GM18858 (cell line): ENCODE measurements at regions not wholly inside any gene's neighbourhood (a gene's known extent, or its start where the extent isn't known, plus 50 kb on each side); places are given as distances from the start of the nearest gene placed in this dataset.

Experiments
- ATAC-seq: cut with Tn5 transposase; IDR thresholded peaks from one replicate; pipeline ENCODE4 v1.9.1; 2021; ENCODE audit not compliant: unreplicated experiment

DNA sequence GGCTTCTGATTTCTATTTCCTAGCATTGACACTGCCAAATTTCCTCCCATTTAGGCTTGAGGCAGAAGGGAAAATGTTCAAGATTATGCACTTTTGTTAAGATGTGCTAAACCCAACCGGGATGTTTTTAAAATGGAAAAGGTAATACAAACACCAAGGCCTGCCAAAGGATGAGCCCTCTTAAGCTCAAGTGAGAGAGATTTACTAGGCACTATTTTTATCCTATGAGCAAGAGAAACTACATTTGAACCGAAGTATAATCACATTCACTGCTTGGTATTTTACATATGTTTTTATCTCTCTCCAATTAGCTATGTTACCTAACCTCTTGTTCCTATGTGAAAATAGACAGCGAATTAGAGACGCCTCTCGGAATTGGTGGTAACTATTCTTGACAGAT is 295.8 kb downstream of the GABRB3 start:
- no peak for ATAC-seq

DNA sequence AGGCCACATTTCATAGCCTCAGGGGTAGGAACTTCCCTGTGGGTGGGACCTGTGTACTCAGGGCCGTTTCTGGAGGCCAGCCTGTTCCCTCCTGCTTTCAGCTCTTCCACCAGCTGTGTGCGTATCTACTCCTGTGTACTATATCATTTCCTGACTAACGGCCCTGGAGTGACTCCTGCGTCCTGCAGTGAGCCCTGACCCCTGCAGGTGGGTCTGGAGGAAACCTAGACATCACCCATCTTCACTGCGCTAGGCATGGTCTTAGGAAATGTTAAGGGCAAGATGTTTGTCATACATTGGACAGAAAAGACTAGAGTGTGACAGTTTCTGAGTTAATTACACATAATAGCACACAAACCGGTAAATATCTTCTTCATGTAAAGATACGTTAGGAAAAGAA is 297.3 kb downstream of the GABRB3 start:
- no peak for ATAC-seq

DNA sequence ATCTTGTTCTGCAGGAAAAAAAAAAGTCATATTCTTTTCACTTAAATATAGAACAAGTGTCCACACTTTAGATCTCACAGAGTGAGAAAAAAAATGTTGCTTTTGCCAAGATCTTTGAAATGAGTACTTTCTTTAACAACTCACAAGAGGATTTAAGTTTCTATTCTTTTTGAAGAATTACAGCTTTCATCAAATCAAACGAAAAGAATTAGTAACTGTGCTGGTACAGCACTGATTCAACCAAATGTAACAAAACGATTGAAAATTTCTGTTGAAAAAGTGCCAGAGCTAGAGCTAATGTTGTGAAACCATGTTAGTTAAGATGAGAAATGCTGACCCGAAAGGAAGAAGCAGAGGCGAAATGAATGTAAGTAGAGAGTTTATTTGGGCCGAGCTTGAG is 300.2 kb downstream of the GABRB3 start:
- no peak for ATAC-seq

DNA sequence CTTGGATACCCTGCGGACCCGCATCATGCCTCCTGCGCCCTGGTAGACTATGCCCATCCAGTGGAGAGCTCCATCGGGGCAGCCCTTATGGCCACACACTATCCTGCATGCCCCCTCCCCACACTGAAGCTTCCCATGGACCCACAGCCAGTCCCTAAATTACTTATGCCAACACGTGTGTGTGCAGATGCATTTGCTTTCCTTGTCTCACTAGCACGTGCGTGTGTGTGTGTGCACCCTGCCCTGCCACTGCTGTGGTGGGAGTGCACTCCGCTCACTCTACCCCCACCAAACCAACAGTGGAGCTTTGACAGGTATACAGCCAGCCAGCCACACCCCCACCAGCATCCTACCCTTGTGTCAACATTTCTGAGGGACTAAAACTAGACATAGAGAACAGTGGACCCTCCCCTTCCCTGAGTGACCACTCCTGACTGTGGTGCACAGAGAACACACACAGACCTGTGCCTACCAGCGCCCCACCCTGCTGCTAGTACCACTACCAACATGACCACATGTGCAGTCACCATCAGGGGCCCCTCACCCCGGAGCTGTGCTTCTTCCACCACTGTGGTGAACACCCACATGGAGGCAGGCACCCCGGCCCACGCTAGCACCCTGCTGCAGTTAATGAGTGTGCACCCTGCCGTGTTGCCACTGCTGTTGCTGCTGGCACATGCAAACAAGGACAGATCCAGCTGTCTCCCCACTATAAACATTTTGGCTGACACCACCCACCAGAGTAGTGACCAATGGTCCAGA is 310.8 kb downstream of the GABRB3 start:
- no peak for ATAC-seq

DNA sequence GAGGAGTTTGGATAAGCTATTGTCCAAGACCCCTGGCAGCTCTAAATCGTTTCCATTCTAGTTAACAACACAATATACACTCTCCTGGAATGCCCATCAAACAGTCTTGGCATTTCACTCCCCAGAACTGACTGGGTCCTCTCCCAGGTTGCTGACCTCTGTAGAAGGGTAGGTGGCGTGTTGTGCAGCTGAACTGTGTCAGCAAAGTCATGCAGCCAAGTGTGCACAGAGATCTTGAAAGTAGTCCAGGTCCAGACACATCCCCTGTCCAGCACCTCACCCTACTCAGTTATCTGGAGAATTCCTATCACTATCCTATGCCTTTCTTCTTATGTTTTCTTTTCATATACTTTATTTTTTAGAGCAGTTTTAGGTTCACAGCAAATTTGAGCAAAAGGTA is 312.7 kb downstream of the GABRB3 start:
- no peak for ATAC-seq

DNA sequence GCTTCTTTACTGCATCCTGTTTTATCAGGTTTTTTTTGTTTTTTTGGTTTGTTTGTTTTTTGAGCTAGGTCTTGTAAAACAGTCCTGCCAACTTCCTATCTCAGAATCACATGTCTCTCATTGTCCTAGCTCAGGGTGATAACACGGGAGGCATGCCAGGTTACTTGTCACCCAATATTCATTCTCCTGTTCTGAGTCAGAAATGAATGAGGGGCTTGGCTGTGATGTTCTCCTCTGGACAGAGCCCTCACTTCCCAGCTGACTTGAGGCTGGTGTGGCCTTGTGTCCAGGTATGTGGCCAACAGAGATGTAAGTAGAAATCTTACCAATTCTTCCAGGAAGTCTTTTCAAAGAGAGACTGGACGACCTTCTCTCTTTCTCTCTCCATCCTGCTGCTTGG is 317.0 kb downstream of the GABRB3 start:
- no peak for ATAC-seq

DNA sequence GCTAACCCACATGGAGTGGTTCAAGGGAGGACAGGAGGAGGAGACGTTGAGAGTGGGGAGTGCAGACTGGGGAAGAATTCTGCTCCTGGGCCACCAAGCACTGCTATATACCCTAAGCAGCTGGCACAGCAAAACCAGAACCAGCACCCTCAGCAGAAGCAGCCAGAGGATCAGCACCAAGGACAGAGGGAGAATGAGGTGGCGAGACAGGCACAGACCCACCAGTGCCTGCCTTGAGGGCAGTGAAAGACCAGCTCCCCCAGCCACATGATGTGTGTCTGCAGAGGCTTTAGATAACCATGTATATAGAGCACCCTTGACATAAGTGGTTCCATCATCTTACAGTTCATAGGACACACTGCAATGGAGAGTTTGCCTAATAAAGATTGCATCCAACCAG is 319.0 kb downstream of the GABRB3 start:
- ATAC-seq = no peak

DNA sequence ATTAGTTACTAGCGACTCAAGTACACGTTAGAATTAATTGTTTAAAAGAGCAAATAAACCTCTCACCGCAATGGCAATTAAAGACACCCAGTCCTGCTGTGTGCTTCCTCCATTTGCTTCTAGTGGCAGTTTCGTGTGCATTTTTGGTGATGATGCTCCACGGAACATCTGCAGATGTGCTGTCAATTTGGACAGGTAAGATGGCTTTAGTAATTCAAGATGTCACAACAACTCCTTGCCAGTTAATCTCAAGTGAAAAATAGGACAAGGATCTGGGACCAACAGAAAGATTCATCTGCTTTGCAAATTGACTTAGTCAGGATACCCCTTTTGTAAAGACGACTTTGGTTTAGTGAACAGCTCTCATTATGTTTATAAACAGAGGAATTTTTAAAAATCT is 320.9 kb downstream of the GABRB3 start:
- no peak for ATAC-seq

DNA sequence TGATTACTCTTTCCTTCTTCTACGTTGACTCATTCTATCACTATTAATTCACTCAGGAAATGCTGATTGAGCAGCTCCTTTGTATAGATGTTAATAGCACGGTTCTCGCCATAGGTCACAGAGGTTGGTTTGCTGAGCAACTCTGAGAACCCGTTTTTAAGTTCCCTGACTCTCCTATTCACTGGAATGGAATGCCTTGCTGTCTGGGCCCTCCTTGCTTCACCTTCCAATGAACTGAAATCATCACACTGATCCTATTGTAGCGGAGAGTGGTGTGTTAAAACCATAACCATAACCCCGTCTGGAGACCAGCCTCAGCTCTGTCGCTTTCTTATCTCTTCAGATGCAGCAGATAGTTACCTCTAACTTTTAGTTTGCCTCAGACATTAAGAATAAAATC is 323.6 kb downstream of the GABRB3 start:
- no peak for ATAC-seq

DNA sequence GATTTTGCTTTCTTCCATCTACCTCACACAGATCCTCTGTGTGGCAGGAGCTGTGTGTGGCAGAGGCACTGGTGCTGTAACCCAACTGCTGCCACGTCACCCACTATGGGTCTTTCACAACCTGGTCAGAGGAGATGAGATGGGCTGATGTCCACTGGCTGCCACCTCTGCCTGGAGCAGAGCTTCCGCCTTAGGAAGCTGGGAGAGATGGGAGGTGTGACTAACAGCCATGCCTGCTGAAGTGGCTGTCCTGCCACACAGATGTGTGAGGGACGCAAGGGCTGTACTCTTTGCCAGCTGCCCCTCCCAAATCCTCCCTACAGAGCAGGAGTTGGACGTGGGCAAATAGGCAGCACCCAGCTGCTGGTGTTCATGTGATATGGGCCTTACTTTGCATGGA is 329.5 kb downstream of the GABRB3 start:
- ATAC-seq = no peak

DNA sequence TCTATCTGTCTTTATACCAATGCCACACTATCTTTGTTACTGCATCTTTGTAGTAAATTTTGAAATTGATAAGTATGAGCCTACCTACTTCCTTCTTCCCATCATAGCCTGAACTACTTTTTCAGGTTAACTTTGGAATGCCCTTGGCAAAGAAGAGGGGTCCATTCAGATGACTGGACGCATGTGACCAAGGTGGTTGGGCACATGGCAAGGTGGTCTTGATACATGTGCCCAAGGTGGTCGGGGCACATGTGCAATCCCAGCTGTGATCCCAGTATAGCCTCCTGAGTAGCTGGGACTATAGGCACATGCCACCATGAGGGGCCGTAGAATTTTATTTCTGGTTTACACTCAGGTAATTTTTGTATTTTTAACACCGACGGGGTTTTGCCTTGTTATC is 330.2 kb downstream of the GABRB3 start:
- ATAC-seq = no peak

DNA sequence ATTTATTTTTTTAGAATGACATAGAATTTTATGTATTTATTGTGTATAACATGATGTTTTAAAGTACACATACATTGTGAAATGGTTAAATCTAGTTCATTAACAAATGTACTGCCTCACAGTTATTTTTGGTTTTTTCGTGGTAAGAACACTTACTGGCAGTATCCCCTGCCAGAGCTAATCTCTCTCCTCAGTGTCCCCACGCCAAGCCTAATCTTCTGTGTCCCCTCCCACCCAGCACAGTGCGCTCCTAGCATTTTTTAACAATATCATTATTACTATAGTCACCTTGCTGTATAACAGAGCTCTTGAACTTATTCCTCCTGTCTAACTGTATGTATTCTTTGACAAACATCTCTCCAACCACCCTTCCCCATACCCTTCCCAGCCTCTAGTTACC is 333.2 kb downstream of the GABRB3 start:
- no peak for ATAC-seq

DNA sequence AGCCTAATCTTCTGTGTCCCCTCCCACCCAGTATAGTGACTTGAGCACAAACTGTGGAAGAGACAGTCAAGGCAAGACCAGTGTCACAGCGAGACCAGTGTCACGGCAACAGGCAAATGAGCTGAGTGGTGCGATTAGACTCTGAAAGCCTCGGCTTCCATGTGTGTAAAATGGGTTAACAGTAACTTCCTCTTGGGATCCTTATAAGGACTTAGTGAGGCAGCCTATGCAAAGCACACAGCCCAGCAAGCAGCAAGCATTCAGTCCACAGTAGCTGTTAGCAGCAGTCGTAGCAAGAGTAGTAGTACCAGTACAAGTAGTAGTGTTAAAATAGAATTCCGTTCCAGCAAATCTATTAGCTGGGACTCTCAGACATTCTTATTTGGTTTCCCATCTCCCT is 334.1 kb downstream of the GABRB3 start:
- ATAC-seq = no peak

DNA sequence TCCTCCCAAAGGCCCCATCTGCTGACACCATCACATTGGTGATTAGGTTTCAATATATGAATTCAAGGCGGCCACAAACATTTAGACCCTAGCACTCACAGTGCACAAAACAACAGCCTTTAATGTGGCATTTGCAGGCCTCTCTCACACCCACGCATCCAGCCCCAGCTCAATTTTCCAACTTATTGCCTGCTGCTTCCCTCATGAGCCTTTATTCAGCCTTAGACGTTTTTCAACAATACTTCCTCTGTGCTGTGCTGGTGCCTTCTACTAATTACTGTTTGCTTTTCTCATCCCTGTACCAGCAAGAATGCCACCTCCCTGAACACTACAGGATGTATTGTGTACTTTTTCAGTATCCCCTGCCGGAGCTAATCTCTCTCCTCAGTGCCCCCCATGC is 334.6 kb downstream of the GABRB3 start:
- ATAC-seq = no peak

DNA sequence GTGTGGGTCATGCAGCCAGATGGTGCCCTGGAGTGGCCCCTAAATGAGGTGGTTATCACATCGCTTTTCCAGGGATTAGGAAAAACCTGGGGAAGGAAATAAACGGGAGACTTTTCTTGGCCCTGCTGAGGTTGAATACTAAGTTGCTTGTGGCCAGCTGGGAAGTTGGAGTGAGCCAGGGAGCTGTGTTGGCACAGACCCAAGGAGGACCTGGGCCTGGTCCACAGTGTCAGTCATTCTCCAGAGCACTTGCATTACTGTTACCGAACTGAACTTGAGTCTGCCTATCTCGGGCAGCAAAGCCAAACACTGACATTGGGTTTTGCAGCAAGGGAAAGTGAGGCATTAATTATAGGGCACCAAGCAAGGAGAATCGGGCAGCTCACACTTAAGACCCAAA is 339.0 kb downstream of the GABRB3 start:
- ATAC-seq = no peak

DNA sequence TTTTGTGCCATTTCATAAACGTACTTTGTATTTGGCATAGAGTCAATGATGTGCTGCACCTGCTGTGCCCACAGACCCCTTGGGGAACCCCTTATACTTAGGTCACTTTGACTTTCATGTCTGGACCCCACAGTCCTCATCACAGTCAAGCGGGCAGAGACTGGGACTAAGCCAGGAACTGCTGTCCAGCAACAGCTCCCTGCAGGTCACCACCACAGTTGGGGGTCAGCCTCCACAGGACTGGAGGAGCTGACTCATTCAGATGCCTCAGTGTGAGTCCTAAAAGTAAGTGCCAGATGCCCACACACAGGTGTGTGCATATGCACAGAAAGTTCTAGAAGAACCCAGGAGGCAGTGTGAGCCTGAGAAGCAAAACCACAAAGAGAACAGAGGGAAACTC is 339.8 kb downstream of the GABRB3 start:
- ATAC-seq = no peak

DNA sequence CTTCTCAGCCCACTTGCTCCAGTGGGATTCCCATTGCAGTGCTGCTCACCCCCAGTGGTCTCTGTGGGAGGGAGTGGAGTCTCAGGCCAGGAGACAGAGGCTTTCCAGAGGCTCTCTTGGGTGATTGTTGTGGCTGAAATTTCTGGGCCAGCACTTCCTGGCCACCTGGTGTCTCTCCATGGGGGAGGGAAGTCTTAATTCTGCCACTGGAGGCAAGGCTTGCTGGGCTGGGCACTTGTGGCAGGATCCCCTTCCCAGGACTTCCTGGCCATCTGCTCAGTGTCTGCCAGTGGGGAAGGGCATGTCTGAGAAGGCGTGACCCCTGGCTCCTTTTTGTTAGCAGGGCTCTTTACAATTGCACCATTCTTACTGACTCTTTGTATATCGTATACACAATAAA is 351.8 kb downstream of the GABRB3 start:
- ATAC-seq = no peak

DNA sequence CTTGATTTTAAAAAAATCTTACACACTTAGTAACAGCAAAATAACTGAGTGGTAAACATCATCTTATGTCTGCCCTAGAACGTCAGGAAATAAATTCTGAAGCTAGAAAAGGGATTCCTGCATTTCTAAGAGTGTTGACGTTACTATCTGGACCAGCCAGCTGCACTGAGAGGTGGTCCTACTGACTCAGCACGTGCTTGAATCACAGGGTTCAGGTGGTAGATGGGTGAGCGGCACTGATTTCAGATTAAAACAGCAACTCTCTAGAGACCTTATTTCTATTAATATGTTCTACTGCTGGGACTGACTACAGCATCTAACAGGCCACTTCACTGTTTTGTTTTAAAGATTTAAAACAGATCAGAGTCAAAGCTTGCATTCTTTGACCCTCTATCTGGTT is 377.2 kb downstream of the GABRB3 start:
- no peak for ATAC-seq

DNA sequence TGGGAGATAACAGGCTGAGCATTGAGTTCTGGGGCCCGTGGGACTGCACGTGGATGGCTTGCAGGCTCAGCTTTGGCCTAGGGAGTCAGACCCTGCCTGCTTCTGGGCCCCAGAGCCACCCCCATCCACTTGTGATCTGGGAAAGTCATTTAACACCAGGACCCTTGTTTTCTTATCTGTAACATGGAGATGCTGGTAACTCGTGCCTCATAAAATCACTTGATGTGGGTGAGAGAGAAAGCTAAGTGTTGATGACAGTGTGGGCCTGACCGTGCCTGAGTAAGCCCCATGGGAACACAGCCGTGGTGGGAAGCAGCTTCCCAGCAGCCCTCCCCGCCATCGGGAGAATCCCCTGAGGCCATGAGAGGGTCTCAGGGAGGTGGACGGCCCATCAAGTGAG is 378.1 kb downstream of the GABRB3 start:
- ATAC-seq = no peak

DNA sequence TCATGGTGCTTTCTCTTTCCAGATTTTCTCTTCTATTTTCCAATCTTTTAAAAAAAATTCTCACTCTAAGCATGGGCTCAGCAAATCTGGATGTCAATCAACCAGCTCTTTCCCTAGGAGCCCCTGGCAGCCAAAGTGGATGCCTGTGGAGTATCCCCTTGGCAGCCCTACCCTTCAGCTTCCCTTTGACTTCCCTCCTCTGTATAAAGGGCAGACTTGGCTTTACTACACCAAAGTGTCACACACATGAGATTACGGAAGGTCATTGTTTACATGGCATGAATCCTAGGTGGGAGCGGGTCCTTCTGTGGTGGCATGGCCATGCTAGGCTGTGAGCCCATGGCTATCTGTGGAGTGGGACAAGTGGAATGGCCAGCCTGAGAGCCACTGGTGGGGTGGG is 379.9 kb downstream of the GABRB3 start:
- ATAC-seq = no peak

DNA sequence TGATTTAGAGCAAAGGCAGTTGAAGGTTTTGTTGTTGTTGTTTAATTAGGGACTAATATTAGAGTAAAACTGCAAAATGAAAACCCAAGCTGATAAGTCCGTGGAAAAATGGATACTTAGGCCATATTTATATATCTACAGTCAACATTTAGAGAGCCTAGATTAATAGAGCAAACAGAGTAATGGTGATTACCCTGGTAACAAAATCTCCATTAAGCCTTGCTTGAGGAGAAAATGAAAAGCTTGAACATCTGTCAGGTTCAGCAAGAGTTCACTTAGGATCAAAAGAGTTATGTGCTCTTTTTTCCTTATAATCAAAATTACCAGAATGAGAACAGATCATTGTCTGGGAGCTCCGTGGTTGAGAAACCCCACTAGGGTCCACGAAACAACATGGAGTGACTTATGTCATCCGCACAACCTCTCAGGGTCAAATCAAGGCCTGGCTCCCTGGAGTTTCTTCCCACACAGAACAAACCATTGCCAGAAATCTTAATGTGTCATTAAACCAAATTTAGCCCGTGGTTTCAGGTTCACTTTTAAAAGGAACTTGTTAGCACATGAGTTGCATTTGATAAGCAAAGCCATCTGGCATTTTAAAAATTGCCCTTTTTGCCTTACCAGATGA is 381.2 kb downstream of the GABRB3 start:
- no peak for ATAC-seq

DNA sequence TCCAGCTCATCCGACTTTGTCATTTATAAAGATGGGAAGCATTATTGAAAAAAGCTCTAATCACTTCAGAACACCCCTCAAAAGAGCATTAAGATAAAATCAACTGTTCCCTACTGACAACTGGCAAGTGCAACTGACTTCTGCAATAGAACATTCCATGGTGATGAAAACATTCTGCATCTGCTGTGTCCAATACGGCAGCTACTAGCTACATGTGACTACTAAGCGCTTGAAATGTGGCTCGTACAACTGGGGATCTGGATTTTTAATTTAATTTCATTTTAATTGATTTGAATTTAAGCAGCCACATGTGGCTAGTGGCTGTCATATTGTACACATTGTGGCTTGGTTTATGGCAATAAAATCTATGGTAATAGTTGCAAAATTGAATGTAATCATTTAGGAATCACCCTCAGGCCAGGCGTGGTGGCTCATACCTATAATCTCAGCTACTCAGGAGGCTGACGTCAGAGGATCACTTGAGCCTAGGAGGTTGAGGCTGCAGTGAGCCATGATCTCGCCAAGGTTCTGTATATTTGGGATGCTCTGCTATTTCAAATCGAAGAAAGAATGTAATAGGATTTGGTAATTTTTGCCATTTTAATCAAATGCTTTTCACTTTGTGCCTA is 390.3 kb downstream of the GABRB3 start:
- ATAC-seq = no peak

DNA sequence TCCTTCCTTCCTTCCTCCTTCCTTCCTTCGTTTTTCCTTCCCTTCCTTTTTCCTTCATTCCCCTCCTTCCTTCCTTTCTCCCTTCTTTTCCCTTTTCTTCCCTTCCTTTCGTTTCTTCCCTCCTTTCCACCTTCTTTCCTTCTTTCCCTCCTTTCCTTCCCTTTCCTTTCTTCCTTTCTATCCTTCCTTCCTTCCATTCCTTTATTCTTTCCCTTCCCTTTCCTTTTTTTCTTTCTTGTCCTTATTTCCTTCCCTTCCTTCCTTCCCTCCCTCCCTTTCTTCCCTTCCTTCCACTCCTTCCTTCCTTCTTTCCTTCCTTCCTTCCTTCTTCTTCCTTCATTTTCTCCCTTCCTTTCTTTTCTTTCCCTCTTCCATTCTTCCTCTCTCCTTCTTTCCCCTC is 394.6 kb downstream of the GABRB3 start:
- ATAC-seq = no peak
